ENCODE measurements at regions not wholly inside any gene's neighbourhood (a gene's known extent, or its start where the extent isn't known, plus 50 kb on each side); places are given as distances from the start of the nearest gene placed in this dataset.

GRCh38 chr3:193754719-193755118 lies 161.7 kb downstream of the OPA1 start:
- no peak overlapping the region for H3K27ac ChIP-seq
- DNase-seq (ENCODE audit: low read depth, low spot score) = no peak

- H3K27ac ChIP-seq = no peak overlapping the region
These were observed 163.5 kb downstream of the OPA1 start for GRCh38 chr3:193756536-193756935.

DNA sequence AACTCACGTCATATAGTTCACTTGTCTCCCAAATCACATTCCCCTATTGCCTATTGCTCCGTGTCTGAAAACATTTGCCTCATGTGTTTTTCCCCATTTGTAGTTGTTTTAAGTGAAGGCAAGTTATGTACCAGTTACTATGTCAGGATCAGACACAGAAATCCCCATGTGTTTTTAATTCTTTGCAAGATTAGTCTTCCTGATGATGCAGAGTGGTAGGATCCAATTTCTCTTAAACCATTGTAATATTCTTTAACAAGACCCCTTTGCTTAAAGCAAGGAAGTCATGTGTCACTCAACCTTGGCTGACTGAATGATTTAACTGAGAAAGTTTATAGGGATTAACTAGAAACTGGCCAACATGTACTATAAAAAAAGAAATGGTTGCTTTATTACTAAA lies 164.4 kb downstream of the OPA1 start:
- no peak overlapping the region for H3K27ac ChIP-seq
- DNase-seq (ENCODE audit: low read depth, low spot score) = no peak

More at GRCh38 chr3:193756536-193756935, 163.5 kb downstream of the OPA1 start:
- DNase-seq (ENCODE audit: low read depth, low spot score) = no peak

DNA sequence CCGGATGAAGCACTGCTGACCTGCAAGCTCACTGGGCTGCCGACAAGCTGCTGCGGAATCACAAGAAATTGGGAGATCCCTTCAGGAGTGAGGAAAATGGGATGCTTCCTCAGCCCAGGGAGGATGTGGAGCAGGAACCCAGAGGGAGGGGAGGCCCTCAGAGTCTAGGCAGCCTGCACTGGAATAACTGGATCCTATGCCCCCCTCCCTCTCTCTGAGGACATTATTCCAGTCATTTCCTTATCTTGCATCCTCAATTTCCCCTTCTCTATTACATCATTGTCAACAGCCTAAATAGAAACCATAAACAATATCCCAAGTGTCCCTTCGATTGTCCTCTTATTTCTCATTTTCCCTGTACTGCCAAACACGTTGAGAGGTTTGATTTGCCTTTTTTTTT lies 169.0 kb downstream of the OPA1 start:
- DNase-seq (ENCODE audit: low read depth, low spot score) = no peak

DNA sequence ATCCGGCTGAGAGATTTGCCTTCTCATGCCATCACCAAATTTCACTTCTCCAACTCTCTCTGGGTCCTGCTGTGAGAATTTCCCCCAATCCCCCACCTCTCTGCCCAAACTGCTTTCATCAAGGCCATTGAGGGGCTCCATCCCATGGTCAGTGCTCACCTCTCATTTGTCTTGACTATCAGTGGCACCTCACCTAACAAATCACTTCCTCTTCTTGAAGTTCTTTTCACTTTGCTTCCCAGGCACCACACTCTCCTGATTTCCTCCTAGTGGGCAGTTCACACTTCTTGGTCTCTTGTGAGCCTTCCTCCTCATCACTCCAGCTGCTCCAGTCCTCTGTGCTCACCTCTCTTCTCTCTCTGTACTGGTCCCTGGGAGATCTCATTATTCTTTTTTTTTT lies 169.6 kb downstream of the OPA1 start:
- DNase-seq (ENCODE audit: low read depth, low spot score) = no peak
- no peak overlapping the region for H3K27ac ChIP-seq

More for the DNA sequence above, 169.0 kb downstream of the OPA1 start:
- H3K27ac ChIP-seq = no peak overlapping the region

DNA sequence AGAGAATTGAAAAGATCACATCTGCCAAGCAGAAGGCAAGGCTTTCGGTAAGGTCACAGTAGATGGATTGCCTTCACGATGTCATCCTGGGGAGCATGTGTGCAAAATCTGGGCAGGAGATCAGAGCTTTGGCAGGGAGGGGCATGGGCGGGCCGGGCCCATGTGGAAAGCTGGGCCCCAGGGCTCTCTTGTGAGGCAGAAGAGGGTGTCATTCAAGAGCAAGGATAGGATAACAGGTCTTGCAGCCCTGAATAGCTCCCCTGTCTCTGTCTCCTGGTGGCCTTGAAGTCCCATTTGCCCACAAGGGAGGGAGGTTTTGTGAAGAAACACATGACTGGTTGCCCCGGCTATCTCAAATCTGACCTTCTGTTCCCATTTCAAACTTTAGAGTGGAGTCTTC lies 172.0 kb downstream of the OPA1 start:
- DNase-seq (ENCODE audit: low read depth, low spot score) = no peak
- no peak overlapping the region for H3K27ac ChIP-seq

- H3K27ac ChIP-seq = no peak overlapping the region
- no peak for DNase-seq (ENCODE audit: low read depth, low spot score)
These were observed 174.5 kb downstream of the OPA1 start for GRCh38 chr3:193767353-193768069.

GRCh38 chr3:193768070-193768394 lies 175.0 kb downstream of the OPA1 start:
- H3K27ac ChIP-seq = no peak overlapping the region
- DNase-seq (ENCODE audit: low read depth, low spot score) = no peak

DNA sequence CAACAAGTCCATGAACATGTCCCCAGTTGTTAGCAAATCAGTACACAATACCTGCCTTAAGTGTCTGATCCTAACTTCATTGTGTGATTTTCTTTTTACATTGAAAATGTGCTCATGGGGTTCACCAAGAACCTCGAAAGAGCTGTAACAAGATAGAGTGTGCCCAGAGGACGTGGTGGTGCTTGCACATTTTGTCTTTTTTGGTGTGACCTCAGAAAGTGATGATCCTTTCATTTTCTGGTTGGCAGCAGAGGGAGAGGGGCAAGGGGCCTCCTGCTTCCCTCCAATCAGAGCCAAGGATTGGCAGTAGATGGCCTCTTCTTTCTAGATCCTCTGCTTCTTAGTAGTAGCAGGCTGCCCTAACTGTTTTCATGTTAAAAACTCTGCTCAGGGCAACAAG lies 176.4 kb downstream of the OPA1 start:
- no peak for DNase-seq (ENCODE audit: low read depth, low spot score)
- H3K27ac ChIP-seq = no peak overlapping the region

- DNase-seq (ENCODE audit: low read depth, low spot score) = no peak
- H3K27ac ChIP-seq = no peak overlapping the region
These were observed 178.1 kb downstream of the OPA1 start for GRCh38 chr3:193771011-193771652.

DNA sequence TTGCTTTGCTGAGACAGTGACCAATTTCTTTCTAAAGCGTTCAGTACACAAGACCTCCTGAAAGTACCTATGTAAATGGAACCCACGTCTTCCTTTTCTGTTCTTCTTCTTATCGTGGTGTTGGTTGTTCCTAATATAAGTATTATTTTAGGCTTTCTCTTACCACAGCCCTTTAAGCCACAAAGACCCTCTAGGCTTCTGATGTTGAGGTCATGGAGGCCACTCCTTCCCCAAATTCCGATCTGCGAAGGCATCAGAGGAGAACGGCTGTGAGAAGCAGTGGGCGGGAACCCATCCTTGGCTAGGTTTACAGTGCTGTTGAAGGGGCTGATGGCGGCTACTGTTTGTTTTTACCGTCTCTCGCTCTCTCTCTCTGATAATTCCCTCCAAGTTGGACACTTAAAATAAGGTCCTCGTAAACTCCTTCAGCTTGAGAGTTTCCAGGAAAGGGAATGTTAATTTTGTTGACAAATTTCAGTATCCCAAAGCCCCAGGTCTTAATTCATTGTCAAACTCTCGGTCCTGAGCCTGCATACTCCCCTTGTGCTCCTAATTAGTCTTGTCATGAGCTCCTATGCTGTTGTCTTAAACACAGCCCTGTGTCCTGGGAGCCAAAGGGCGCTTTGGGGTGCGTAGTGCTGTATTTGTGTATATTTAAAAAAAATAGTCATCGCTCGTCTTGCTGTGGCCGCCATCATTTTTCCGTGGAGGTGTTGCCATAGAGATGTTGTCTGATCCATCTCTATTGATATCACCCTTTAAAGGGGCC lies 178.8 kb downstream of the OPA1 start:
- H3K27ac ChIP-seq = no peak overlapping the region
- DNase-seq (ENCODE audit: low read depth, low spot score) = no peak

- no peak for DNase-seq (ENCODE audit: low read depth, low spot score)
- H3K27ac ChIP-seq = no peak overlapping the region
These were observed 179.4 kb downstream of the OPA1 start for GRCh38 chr3:193772422-193772763.

- no peak overlapping the region for H3K27ac ChIP-seq
- DNase-seq (ENCODE audit: low read depth, low spot score) = no peak
These were observed 180.5 kb downstream of the OPA1 start for GRCh38 chr3:193773266-193774220.

DNA sequence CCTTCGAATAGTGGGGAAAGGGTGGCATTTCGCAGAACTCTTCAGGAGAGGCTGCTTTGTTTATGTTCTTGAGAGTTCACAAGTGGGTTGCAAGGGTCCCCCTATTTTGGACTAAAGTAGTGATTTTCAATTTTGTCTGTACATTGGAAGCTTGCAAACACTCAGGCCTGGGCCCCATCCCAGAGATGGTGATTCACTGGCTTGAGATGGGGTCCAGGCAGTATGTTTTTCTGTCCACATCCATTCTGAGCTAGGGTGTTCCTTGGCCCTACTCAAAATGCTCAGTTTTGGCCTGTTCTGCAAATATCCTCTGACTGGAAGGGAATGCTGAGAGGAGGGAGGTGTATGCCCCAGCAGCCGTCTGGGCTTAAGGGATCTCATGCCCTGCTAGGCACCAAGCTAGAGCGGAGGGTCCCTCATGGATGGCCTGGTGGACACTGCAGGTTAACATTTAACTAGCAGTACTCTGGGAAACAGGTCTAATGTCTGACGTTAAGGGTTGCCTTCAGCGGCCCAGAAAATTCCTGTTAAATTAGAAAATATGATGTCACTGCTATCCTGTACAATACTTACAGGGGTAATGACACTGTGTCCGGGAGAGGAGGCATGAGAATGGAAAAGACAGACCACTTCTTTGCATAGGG lies 181.4 kb downstream of the OPA1 start:
- DNase-seq (ENCODE audit: low read depth, low spot score) = no peak
- H3K27ac ChIP-seq = no peak overlapping the region

GRCh38 chr3:193774916-193775285 lies 181.9 kb downstream of the OPA1 start:
- DNase-seq (ENCODE audit: low read depth, low spot score) = no peak

DNA sequence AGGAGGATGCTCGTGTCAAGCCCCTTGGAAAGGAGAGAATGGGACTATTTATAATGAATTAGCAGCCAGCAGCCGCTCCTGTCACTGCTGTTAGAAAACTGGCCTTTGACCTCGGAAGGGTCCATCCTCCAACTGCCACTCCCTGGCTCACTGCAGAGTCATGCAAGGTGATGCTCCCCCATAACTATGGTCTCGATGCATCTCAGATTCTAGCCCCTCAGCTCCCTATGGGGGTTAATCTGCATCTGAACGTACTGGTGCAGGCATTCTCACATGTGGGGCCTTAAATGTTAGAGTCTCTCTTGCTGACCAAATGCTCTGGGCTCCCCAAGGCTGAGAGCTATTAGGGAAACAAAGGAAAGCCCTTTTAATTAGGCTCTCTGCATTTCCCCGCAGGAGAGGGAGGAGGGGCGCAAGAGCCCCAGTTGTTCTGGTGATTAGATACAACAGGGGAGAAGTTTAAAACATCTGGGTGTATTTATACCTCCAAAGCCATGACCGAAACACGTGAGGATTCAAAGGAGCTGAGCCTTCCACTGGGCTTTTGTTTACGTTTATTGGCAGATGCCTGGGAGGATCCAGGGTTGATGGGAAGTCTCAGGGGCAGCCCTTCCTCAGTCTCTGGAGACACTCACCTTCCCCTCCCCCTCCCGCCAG lies 182.5 kb downstream of the OPA1 start:
- no peak for DNase-seq (ENCODE audit: low read depth, low spot score)
- no peak overlapping the region for H3K27ac ChIP-seq

More at GRCh38 chr3:193774916-193775285, 181.9 kb downstream of the OPA1 start:
- no peak overlapping the region for H3K27ac ChIP-seq

DNA sequence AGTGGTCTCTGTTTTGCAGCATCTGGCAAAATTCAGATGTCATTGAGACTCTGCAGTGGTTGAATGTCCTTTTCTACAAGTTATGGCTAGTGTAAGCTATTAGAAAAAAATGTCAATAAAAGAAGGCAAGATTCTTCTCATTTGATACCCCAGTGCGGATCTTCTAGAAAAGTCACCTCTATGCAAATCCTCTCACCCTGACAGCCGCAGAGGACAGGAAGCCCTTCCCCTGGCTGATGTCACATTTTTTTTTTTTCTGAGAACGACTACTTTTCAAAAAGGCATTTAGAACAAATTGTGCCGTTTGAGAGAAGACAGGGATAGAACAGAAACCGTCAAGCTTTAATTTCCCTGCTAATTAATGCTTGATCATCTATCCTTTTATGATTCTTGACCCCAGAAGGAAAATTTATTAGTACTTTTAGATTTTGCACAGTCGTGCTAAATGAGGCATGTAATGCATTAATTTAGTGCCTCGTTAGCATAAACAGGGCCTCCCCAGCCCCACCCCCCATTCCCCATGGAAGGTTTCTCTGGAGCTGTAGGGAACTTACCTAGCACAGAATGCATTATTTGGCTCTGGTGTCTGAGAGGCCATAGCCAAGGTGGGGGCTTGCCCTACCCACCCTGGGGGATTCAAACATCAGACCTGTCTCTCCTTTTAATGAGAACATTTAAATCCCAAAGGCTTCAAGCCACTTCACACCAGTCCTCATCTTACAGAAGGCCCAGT lies 183.8 kb downstream of the OPA1 start:
- no peak overlapping the region for H3K27ac ChIP-seq
- no peak for DNase-seq (ENCODE audit: low read depth, low spot score)

DNA sequence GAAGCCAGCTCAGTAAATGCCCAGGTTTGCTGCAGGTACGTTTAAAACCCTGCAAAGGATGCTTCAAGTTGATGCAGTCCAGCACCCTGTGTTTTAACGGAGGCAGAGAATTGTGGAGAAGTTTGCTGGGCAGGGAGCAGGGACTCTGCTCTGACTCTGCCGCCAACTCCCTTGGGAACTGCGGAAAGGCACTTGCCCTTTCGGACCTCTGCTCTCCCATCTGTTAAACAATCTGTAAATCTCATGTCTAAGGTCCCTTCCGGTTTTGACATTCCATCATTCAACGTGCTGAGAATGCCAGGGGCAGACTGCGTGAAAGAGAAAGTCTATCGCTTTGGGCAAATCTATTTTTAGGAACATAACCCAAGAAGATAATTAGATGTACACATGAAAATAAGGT lies 184.5 kb downstream of the OPA1 start:
- H3K27ac ChIP-seq = no peak overlapping the region
- no peak for DNase-seq (ENCODE audit: low read depth, low spot score)

DNA sequence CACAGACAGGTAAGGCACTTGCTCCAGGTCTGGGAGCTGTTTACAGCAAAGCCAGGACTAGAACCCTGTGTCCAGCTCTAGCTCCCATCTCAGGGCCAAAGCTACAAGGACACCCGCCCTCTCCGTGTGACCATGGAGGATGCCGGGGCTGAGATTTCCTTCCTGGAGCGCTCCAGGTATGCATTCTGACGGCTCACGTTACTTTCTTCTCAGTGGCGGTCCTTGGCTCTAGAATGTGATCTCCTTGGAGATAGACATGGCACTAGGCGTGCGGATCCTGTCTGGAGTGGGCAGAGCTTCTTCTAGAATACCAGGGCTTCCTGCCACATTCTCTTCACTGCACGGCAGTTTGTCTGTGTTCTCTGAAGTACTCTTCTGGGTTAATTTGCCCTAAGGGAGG lies 185.7 kb downstream of the OPA1 start:
- H3K27ac ChIP-seq = no peak overlapping the region
- no peak for DNase-seq (ENCODE audit: low read depth, low spot score)

Measured in epithelial cell of prostate (primary cell).